ENCODE measurements at regions not wholly inside any gene's neighbourhood (a gene's known extent, or its start where the extent isn't known, plus 50 kb on each side); places are given as distances from the start of the nearest gene placed in this dataset.

DNA sequence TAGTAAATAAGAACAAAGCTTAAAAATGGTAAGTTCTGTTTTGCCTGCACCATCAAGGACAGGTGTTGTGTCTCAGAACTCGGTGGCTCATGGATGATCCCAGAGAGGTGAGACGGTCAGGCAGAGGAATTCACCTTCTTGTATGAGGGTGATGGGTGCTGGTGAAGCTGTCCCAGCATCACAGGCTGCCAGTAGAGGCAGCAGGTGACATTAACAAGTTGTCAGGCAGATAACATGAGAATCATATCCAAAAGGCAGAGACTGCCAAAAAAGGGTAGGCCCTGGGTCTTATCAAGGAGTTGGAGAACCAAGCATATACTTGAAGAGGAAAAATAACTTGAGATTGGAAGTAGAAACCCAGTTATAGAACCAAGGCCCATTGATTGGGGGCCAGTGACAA is 437.8 kb downstream of the DYNC2H1 start:
- no peak for TF ChIP-seq CTCF (IDR thresholded peaks at IDR 0.05; ENCODE audit: low read depth, low read length, missing control alignments)
- no peak for DNase-seq (ENCODE audit: extremely low read depth, low read depth)
- H3K4me3 ChIP-seq (replicated peaks; ENCODE audit: low read depth, low read length) = no peak overlapping the region

GRCh38 chr11:103547691-103548090 is 438.5 kb downstream of the DYNC2H1 start:
- TF ChIP-seq CTCF (IDR thresholded peaks at IDR 0.05; ENCODE audit: low read depth, low read length, missing control alignments) = no peak
- no peak for DNase-seq (ENCODE audit: extremely low read depth, low read depth)
- H3K4me3 ChIP-seq (replicated peaks; ENCODE audit: low read depth, low read length) = no peak overlapping the region

DNA sequence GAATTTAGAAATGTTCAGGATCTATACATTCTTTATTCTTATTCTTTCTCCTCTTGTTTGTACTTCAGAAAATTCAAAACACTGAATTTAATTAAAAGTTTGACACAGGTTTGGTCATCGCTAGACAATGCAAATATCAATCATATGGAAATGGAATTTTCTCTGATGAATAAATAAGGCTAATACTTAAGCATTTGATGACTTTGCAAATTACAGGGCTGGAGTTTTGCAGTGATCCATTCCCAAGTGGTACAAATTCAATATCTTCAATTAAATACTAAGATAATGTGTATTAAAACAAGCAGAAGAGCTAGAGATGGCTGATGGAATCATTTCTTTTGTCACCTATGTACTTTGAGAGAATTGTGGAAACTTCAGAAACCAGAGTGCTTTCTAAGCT is 439.6 kb downstream of the DYNC2H1 start:
- H3K4me3 ChIP-seq (replicated peaks; ENCODE audit: low read depth, low read length) = no peak overlapping the region
- DNase-seq (ENCODE audit: extremely low read depth, low read depth) = no peak
- no peak for TF ChIP-seq CTCF (IDR thresholded peaks at IDR 0.05; ENCODE audit: low read depth, low read length, missing control alignments)

GRCh38 chr11:103550811-103551210 is 441.6 kb downstream of the DYNC2H1 start:
- no peak for DNase-seq (ENCODE audit: extremely low read depth, low read depth)
- H3K4me3 ChIP-seq (replicated peaks; ENCODE audit: low read depth, low read length) = no peak overlapping the region
- no peak for TF ChIP-seq CTCF (IDR thresholded peaks at IDR 0.05; ENCODE audit: low read depth, low read length, missing control alignments)

DNA sequence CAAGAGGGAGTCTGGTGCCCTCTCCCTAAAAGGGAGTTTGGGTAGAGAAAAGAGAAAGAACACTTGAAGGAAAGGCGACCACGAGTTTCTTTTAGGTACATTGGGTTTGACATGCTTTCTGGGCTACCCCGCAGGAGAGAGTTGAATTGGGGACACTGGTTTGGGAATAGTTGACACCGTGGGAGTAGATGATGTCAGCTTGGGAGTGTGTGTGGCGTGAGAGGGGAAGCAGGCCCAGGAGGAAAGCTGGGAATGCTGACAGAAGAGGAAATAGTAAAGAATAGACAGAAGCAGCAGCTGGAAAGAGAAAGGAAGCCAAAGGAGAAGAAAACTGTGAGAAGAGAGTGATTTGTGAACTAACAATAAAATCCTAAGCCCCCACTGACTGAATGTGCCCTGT is 442.9 kb downstream of the DYNC2H1 start:
- TF ChIP-seq CTCF (IDR thresholded peaks at IDR 0.05; ENCODE audit: low read depth, low read length, missing control alignments) = no peak
- H3K4me3 ChIP-seq (replicated peaks; ENCODE audit: low read depth, low read length) = no peak overlapping the region
- DNase-seq (ENCODE audit: extremely low read depth, low read depth) = no peak

- no peak for TF ChIP-seq CTCF (IDR thresholded peaks at IDR 0.05; ENCODE audit: low read depth, low read length, missing control alignments)
- no peak overlapping the region for H3K4me3 ChIP-seq (replicated peaks; ENCODE audit: low read depth, low read length)
- no peak for DNase-seq (ENCODE audit: extremely low read depth, low read depth)
Measured at GRCh38 chr11:103556171-103556570, 446.9 kb downstream of the DYNC2H1 start.

GRCh38 chr11:103566116-103566515 is 456.9 kb downstream of the DYNC2H1 start:
- DNase-seq (ENCODE audit: extremely low read depth, low read depth) = no peak
- TF ChIP-seq CTCF (IDR thresholded peaks at IDR 0.05; ENCODE audit: low read depth, low read length, missing control alignments) = no peak

More at GRCh38 chr11:103566116-103566515, 456.9 kb downstream of the DYNC2H1 start:
- H3K4me3 ChIP-seq (replicated peaks; ENCODE audit: low read depth, low read length) = no peak overlapping the region

Measured in HFF-Myc (cell line).